ENCODE measurements at regions not wholly inside any gene's neighbourhood (a gene's known extent, or its start where the extent isn't known, plus 50 kb on each side); places are given as distances from the start of the nearest gene placed in this dataset.

DNA sequence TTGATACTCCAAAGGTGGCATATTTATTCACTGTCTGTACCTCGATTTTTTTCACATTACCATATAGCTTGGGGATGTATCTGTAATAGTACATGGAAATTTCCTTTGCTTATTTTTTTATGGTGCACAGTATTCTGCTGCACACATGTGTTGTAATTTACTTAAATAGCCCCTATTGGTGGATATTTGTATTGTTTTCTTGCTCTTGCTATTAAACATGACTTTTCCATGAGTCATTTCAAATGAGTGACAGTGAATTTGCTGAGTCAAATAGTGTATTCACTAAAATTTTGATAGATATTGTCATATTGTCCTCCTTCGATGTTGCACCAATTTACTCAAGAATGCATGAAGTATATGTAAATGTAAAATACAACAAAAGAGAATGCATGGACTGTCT, 122.7 kb upstream of the STEAP4 start:
- TF ChIP-seq, protein P1, sequence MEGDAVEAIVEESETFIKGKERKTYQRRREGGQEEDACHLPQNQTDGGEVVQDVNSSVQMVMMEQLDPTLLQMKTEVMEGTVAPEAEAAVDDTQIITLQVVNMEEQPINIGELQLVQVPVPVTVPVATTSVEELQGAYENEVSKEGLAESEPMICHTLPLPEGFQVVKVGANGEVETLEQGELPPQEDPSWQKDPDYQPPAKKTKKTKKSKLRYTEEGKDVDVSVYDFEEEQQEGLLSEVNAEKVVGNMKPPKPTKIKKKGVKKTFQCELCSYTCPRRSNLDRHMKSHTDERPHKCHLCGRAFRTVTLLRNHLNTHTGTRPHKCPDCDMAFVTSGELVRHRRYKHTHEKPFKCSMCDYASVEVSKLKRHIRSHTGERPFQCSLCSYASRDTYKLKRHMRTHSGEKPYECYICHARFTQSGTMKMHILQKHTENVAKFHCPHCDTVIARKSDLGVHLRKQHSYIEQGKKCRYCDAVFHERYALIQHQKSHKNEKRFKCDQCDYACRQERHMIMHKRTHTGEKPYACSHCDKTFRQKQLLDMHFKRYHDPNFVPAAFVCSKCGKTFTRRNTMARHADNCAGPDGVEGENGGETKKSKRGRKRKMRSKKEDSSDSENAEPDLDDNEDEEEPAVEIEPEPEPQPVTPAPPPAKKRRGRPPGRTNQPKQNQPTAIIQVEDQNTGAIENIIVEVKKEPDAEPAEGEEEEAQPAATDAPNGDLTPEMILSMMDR (IDR thresholded peaks at IDR 0.05; ENCODE audit: low read depth, low read length, missing control alignments) = no peak
- no peak overlapping the region for H3K4me3 ChIP-seq (ENCODE audit: low read depth, low read length)
- DNase-seq (ENCODE audit: low read depth) = no peak
- in situ Hi-C loops (cut with HindIII; ENCODE audit: low sequenced_read_pairs) = no loop called here

DNA sequence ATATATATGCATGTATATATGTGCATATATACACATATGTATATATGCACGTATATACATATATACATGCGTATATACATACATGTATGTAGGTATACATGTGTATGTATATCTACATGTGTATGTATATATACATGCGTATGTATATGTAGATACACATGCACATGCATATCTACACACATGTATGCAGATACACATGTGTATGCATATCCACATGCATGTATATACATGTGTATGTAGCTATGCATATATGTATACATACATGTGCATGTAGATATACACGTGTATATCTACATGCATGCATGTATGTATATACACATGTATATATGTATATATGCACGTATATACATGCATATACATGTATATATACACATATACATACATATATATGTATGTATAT, 95.8 kb upstream of the STEAP4 start:
- no peak overlapping the region for H3K4me3 ChIP-seq (ENCODE audit: low read depth, low read length)
- no peak for DNase-seq (ENCODE audit: low read depth)
- in situ Hi-C loops (cut with HindIII; ENCODE audit: low sequenced_read_pairs) = no loop called here
- TF ChIP-seq, protein P1 (IDR thresholded peaks at IDR 0.05; ENCODE audit: low read depth, low read length, missing control alignments) = no peak

DNA sequence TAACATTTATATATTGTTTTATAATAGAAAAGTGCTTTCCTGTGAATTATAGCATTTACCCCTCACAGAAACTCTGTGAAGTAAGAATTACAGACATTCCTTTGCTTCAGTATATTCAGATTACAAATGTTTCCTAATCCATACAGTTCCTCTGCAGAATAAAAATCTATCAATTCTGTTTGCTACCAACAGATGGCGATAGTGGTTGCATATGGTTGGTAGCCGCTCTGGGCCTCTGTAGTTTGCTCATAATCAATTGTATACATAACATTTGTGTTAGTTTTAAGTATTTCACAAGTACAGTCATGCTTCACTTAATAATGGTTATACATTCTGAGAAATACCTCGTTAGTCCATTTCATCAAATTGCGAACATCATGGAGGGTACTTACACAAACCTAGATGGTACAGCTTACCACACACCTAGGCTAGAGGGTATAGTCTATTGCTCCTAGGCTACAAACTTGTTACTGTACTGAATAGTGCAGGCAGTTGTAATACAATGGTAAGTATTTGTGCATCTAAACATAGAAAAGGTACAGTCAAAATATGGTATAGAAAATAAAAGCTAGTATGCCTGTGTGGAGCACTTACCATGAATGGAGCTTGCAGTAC, 94.4 kb upstream of the STEAP4 start:
- H3K4me3 ChIP-seq (ENCODE audit: low read depth, low read length) = no peak overlapping the region
- DNase-seq (ENCODE audit: low read depth) = no peak
- in situ Hi-C loops (cut with HindIII; ENCODE audit: low sequenced_read_pairs) = no loop called here
- TF ChIP-seq, protein P1 (IDR thresholded peaks at IDR 0.05; ENCODE audit: low read depth, low read length, missing control alignments) = peak; percentile 45

DNA sequence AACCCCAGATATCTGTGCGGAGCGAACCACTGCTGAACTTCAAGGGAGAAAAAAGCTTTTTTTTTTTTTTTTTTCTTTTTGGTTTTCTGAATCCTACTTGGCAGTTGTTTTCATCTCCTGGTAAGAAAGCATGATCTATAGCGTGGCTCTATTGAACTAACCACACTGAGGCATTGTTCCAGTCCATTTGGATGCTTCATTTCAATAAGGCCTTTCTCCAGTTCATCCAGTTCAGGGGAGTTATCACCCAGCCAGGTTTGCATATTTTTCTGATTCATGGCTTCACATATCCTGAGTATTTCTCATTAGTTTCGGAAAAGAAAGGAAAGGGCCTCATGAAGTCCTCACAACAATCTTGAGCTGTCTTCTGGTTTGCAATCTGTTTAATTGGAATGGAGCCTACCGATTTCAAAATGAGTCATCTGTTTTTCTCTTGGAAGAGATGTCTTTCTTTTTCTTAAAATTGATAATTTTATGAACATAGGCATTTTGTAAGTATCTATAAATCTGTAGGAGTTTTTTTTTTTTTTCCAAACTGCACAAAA, 93.1 kb upstream of the STEAP4 start:
- in situ Hi-C loops (cut with HindIII; ENCODE audit: low sequenced_read_pairs) = no loop called here
- H3K4me3 ChIP-seq (ENCODE audit: low read depth, low read length) = no peak overlapping the region
- TF ChIP-seq, protein P1 (IDR thresholded peaks at IDR 0.05; ENCODE audit: low read depth, low read length, missing control alignments) = no peak
- DNase-seq (ENCODE audit: low read depth) = no peak

DNA sequence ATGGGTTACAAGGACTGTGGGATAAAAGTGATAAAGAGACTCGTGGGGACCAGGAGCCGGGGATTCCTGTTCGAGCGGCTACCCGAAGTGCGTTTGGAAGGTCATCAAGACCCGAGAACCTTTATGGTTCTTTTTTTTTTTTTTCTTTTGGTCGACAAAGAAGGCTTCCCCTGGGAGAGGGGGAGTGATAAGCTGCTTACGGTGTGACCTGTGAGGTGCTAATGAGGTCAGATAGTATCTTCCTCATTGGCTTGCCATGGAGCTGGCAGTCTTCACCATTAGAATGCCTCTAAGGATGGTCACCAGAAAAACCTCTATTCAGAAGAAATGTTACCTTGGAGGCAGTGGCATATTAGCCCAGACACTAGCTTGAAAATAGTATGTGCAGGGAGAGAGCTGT, 92.3 kb upstream of the STEAP4 start:
- in situ Hi-C loops (cut with HindIII; ENCODE audit: low sequenced_read_pairs) = no loop called here
- TF ChIP-seq, protein P1 (IDR thresholded peaks at IDR 0.05; ENCODE audit: low read depth, low read length, missing control alignments) = no peak

DNA sequence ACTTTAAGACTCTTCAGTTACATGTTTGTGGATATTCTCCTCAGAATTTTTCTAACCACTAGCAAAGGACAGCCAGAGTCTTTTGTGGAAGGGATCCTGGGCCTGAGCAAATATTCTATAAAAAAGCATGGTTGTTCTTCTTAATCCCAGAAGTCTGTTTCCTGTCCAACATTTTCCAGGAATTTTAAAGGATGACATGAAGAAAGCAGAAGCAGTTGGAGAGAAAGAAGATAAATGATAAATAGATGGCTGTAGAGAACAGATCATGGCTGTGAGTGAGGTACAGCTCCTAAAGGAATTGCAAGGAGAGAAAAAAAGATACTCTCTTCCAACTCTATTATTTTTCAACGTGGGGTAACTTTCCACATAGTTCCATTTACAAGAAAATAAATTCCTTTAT, 91.8 kb upstream of the STEAP4 start:
- TF ChIP-seq, protein P1 (IDR thresholded peaks at IDR 0.05; ENCODE audit: low read depth, low read length, missing control alignments) = no peak
- no peak for DNase-seq (ENCODE audit: low read depth)
- in situ Hi-C loops (cut with HindIII; ENCODE audit: low sequenced_read_pairs) = no loop called here
- H3K4me3 ChIP-seq (ENCODE audit: low read depth, low read length) = no peak overlapping the region

More for the DNA sequence above, 92.3 kb upstream of the STEAP4 start:
- DNase-seq (ENCODE audit: low read depth) = no peak
- H3K4me3 ChIP-seq (ENCODE audit: low read depth, low read length) = no peak overlapping the region

All from astrocyte of the cerebellum (primary cell).